ENCODE measurements at regions not wholly inside any gene's neighbourhood (a gene's known extent, or its start where the extent isn't known, plus 50 kb on each side); places are given as distances from the start of the nearest gene placed in this dataset.

- DNase-seq: no peak
These were observed 69.9 kb downstream of the SERPINA3 start for GRCh38 chr14:94682061-94682516.

GRCh38 chr14:94681300-94682060, 69.3 kb downstream of the SERPINA3 start:
- DNase-seq: no peak

GRCh38 chr14:94680862-94681288, 68.7 kb downstream of the SERPINA3 start:
- DNase-seq: no peak

GRCh38 chr14:94679937-94680861, 68.0 kb downstream of the SERPINA3 start:
- DNase-seq: no peak

GRCh38 chr14:94679106-94679810, 67.1 kb downstream of the SERPINA3 start:
- no peak for DNase-seq

- DNase-seq: no peak
These were observed 65.6 kb downstream of the SERPINA3 start for GRCh38 chr14:94677747-94678146.

- no peak for DNase-seq
These were observed 65.0 kb downstream of the SERPINA3 start for GRCh38 chr14:94677213-94677612.

GRCh38 chr14:94676495-94677185, 64.4 kb downstream of the SERPINA3 start:
- no peak for DNase-seq

- no peak for DNase-seq
These were observed 62.8 kb downstream of the SERPINA3 start for GRCh38 chr14:94675036-94675435.

GRCh38 chr14:94673781-94674231, 61.6 kb downstream of the SERPINA3 start:
- no peak for DNase-seq

All from KG1 (cell line).